Gastrocnemius medialis (tissue), 4 donors: ENCODE measurements at regions not wholly inside any gene's neighbourhood (a gene's known extent, or its start where the extent isn't known, plus 50 kb on each side); places are given as distances from the start of the nearest gene placed in this dataset.

ENCODE experiments used
- ATAC-seq, 2 donors: fragments of 150-250 bp; one replicate each; pipeline ENCODE4 v1.9.1; 2016
- DNase-seq, 2 donors: peaks; one replicate each; pipeline ENCODE4 v3.0.0-alpha.2; 2019
- H3K27ac ChIP-seq, 4 donors: fragments of 200-600 bp; sonication (generic); 1 replicate in 1 of 4; 2 replicates in 3 of 4; pipeline ENCODE4 v1.5.1; 2016 to 2018; ENCODE audit warnings: mild to moderate bottlenecking in 2 of 4, moderate library complexity in 1 of 4
- H3K27me3 ChIP-seq, 3 donors: fragments of 200-600 bp; sonication (generic) in 2 of 3; 1 replicate in 1 of 3; 2 replicates in 2 of 3; pipeline versions ENCODE4 v1.5.1 to v1.6.0; 2016 to 2019; ENCODE audit warnings: mild to moderate bottlenecking in 1 of 3, moderate library complexity in 1 of 3
- H3K36me3 ChIP-seq, 2 donors: fragments of 200-600 bp; sonication (generic) in 1 of 2; one replicate each; pipeline ENCODE4 v1.5.1; 2017 to 2018
- H3K4me1 ChIP-seq, 2 donors: fragments of 200-600 bp; sonication (generic) in 1 of 2; one replicate each; pipeline ENCODE4 v1.5.1; 2016 to 2017; ENCODE audit warnings: mild to moderate bottlenecking in 2 of 2
- H3K4me3 ChIP-seq, 4 donors: fragments of 200-600 bp; sonication (generic) in 3 of 4; 1 replicate in 1 of 4; 2 replicates in 3 of 4; pipeline ENCODE4 v1.5.1; 2016 to 2019; ENCODE audit warnings: mild to moderate bottlenecking in 2 of 4
- H3K9me3 ChIP-seq, 3 donors: fragments of 200-600 bp; sonication (generic) in 2 of 3; 1 replicate in 1 of 3; 2 replicates in 2 of 3; pipeline ENCODE4 v1.5.1; 2016 to 2019
- POLR2A ChIP-seq, 2 donors: fragments of 450-650 bp; IDR thresholded peaks; one replicate each; pipeline ENCODE4 v1.6.1; 2017; ENCODE audit warnings: antibody characterized with exemption in 2 of 2, mild to moderate bottlenecking in 2 of 2, moderate library complexity in 2 of 2
- in situ Hi-C, 4 donors: fragments of 200-750 bp; cut with MboI; loops; one replicate each; pipeline versions ENCODE4 v1.15.0 to v1.8.0; 2017; ENCODE audit warnings: low sequenced_read_pairs in 4 of 4
- intact Hi-C: fragments of 100-400 bp; cut with DNase I; formaldehyde crosslinking; loops from one replicate; pipeline ENCODE4 v1.15.1; 2023; ENCODE audit warnings: low total_unique reads
- TF ChIP-seq, protein P1 (sequence below), 5 experiments: fragments of 450-650 bp in 3 of 5; fragments of 200-600 bp in 2 of 5; sonication (generic) in 2 of 5; IDR thresholded peaks in 4 of 5; conservative IDR thresholded peaks in 1 of 5; 1 replicate in 4 of 5; 2 replicates in 1 of 5; pipeline ENCODE4 v1.5.1; 2016 to 2019; ENCODE audit warnings: antibody characterized with exemption in 5 of 5, mild to moderate bottlenecking in 3 of 5, moderate library complexity in 3 of 5

DNA sequence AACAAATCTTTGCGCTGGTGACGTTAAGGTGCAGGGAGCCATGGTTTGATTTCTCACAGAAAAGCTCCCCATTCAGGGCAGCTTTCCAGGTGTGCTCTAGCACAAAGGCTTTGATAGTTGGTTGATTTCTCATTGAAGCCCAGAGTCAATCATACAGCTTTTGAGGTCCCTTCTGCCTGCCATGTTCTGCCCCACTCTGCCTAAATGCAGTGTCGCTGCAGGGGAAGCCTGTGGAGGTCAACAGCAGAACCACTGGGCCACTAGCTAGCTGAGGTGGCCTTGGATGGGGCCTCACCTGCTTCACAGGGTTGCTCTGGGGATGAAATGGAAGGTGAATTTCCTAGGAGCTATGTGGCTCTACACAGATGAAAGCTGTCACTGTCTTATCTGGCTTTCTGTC lies 278.3 kb downstream of the TLE3 start:
- in situ Hi-C loops: no loop called here
- Histone ChIP-seq H3K4me1 (peaks cover 0 to 12% of the 10 kb centered on the region in 2 donors), H3K36me3 (no peaks in the 10 kb centered on the region), H3K9me3 (no peaks in the 10 kb centered on the region), H3K4me3 (no peak overlapping the region), H3K27ac (no peak overlapping the region), H3K27me3 (no peaks in the 10 kb centered on the region)
- intact Hi-C loops: no loop called here
- DNase-seq: no peak
- TF ChIP-seq POLR2A (IDR thresholded peaks at IDR 0.05): no peak
- TF ChIP-seq, protein P1, sequence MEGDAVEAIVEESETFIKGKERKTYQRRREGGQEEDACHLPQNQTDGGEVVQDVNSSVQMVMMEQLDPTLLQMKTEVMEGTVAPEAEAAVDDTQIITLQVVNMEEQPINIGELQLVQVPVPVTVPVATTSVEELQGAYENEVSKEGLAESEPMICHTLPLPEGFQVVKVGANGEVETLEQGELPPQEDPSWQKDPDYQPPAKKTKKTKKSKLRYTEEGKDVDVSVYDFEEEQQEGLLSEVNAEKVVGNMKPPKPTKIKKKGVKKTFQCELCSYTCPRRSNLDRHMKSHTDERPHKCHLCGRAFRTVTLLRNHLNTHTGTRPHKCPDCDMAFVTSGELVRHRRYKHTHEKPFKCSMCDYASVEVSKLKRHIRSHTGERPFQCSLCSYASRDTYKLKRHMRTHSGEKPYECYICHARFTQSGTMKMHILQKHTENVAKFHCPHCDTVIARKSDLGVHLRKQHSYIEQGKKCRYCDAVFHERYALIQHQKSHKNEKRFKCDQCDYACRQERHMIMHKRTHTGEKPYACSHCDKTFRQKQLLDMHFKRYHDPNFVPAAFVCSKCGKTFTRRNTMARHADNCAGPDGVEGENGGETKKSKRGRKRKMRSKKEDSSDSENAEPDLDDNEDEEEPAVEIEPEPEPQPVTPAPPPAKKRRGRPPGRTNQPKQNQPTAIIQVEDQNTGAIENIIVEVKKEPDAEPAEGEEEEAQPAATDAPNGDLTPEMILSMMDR (IDR thresholded peaks at IDR 0.05 in 4 of 5, conservative IDR thresholded peaks at IDR 0.05 in 1 of 5): no peak
- ATAC-seq: no peak

DNA sequence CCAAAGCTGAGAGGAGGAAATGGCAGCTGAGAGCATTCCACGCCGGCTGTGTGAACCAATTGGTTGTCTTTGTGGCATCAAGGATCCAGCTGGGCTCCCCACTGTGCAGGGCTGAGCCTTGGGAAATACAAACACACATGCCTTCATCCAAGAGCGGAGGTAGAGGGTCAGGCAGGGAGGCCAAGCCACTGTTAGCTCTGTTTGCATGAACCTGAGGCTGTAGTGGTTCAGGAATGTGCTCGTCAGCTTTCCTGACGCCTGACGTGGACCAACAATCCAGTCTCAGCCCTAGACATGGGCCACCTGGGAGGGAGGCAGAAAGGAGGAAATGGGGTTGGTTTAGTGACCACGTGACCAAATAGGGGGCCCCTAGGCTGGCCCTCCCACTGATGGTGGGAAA lies 276.9 kb downstream of the TLE3 start:
- Histone ChIP-seq H3K27me3 (no peaks in the 10 kb centered on the region), H3K9me3 (no peaks in the 10 kb centered on the region), H3K27ac (no peak overlapping the region), H3K4me1 (peaks cover 0 to 12% of the 10 kb centered on the region in 2 donors), H3K4me3 (no peak overlapping the region), H3K36me3 (no peaks in the 10 kb centered on the region)
- DNase-seq (no peak), ATAC-seq (no peak)
- TF ChIP-seq, protein P1 (IDR thresholded peaks at IDR 0.05 in 4 of 5, conservative IDR thresholded peaks at IDR 0.05 in 1 of 5): no peak
- no peak for TF ChIP-seq POLR2A (IDR thresholded peaks at IDR 0.05)
- intact Hi-C loops (no loop called here), in situ Hi-C loops (no loop called here)

DNA sequence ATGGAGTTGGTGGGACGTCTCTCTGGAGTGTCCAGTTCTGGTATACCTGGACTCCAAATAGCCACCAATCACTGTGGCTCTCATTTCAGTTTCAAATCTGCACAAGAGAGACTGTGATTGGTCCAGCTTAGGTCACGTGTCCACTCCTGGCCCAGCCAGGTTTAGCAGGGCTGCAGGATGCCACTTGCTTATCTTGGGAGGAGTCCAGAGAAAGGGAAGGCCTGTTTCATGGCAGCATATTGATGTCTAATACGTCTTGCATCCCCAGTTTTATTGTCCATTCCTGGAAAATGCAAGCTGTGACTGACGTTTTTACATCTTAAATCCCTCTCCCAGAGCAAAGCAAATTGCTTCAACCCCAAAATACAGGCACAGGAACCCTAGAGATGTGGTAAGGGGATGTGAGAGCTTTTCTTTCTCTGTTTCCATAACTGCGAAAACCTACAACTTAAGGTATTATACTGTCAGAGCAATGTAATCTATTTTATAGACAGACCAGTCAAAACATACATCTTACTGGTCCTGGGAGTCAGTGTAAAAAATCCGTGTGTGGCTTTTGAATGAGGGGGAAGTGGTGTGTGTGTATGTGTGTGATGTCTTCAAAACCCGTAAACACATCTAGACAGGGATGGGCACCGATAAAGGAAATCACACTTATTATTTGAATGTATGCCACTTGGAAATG lies 274.4 kb downstream of the TLE3 start:
- Histone ChIP-seq H3K4me3 (no peak overlapping the region), H3K27me3 (no peaks in the 10 kb centered on the region), H3K36me3 (no peaks in the 10 kb centered on the region), H3K27ac (no peak overlapping the region), H3K4me1 (peaks cover 0 to 5% of the 10 kb centered on the region in 2 donors), H3K9me3 (no peaks in the 10 kb centered on the region)
- DNase-seq (no peak), ATAC-seq (no peak)
- in situ Hi-C loops: no loop called here
- TF ChIP-seq POLR2A (IDR thresholded peaks at IDR 0.05): no peak
- intact Hi-C loops: no loop called here

DNA sequence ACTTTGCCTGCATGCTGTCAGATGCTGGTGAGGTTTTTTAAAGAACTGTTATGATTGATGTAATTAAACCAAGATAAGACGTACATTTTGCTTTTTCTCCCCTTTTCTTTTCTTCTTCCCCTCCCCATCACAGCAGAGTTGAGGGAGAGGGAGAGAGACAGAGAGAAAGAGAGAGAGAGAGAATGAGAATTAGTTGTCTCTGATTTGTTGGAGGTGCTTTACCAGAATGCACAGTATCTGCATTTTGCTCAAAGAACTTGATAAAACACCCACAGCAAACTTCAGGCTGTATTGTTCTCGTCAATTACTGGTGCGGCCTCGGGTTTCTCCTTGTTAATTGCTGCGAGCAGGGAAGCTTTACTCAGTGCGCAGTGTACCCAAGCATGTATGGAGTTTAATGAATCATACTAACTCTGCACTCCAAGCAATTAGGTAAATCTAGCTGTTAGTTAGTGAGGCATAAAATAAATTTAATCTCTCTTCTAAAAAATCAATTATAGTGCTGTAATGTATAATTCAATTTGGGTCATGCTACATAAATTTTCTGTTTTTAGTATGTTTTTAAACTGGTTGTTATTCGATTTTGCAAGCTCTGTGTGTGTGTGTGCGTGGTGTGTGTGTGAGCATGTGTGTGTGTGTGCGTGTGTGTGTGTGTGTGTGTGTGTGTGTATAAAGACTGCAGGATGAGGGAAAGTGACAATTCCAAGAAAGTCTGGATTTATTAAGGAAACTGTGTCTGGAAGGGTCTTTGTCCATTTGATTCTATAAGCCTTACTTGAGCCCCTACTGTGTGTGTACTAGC lies 273.4 kb downstream of the TLE3 start:
- no peak for DNase-seq
- no peak overlapping the region for H3K27ac ChIP-seq
- no peaks in the 10 kb centered on the region for H3K9me3 ChIP-seq
- H3K36me3 ChIP-seq: no peaks in the 10 kb centered on the region
- no peaks in the 10 kb centered on the region for H3K27me3 ChIP-seq
- in situ Hi-C loops (no loop called here), intact Hi-C loops (no loop called here)
- H3K4me1 ChIP-seq: no peaks in the 10 kb centered on the region
- no peak for ATAC-seq
- H3K4me3 ChIP-seq: no peak overlapping the region
- TF ChIP-seq, protein P1 (IDR thresholded peaks at IDR 0.05 in 4 of 5, conservative IDR thresholded peaks at IDR 0.05 in 1 of 5): no peak
- no peak for TF ChIP-seq POLR2A (IDR thresholded peaks at IDR 0.05)

DNA sequence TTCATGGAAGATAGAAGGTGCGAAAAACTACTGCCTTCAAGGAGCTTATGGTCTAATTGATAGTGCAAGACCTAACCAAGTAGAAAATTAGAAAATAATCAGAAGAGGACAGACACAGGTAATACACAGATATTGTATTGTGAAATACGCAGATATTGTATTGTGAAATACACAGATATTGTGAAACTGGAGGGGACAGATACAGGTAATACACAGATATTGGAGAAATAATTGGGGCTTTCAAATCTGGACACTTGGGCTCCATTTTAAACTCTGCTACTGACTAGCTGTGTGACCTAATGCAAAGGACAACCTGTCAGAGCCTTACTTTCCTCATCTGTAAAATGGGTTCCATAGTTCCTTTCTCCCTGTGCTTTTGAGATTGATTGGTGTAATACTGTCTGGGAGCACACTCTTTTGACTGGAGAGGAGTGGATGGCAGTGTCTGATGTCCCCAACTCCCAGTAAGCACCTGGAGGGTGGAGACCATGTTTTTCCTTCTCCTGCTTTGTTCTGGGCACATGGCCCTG lies 272.8 kb downstream of the TLE3 start:
- DNase-seq (no peak), ATAC-seq (no peak)
- intact Hi-C loops: no loop called here
- Histone ChIP-seq H3K27me3 (no peaks in the 10 kb centered on the region), H3K36me3 (no peaks in the 10 kb centered on the region), H3K9me3 (no peaks in the 10 kb centered on the region), H3K4me3 (no peak overlapping the region), H3K27ac (no peak overlapping the region), H3K4me1 (no peaks in the 10 kb centered on the region)
- no peak for TF ChIP-seq POLR2A (IDR thresholded peaks at IDR 0.05)
- TF ChIP-seq, protein P1 (IDR thresholded peaks at IDR 0.05 in 4 of 5, conservative IDR thresholded peaks at IDR 0.05 in 1 of 5): no peak
- in situ Hi-C loops: no loop called here
